GM13977 (cell line): ENCODE measurements at regions not wholly inside any gene's neighbourhood (a gene's known extent, or its start where the extent isn't known, plus 50 kb on each side); places are given as distances from the start of the nearest gene placed in this dataset.

Source experiments
- DNase-seq: peaks from one replicate; pipeline ENCODE4 v3.0.0; 2012; ENCODE audit warnings: low spot score
- CTCF ChIP-seq: IDR thresholded peaks from 2 replicates; pipeline ENCODE4 v1.5.1; 2012; ENCODE audit warnings: mild to moderate bottlenecking, control low read depth; ENCODE audit not compliant: insufficient read depth; ENCODE audit errors: extremely low read depth, missing control alignments
- in situ Hi-C: fragments of 300-500 bp; cut with MboI; formaldehyde crosslinking; loops from one replicate; pipeline ENCODE4 v1.12.0; 2022; ENCODE audit warnings: low sequenced_read_pairs, low pct_unique_long_range_greater_than_20kb, mixed read lengths, inconsistent platforms; ENCODE audit not compliant: unreplicated experiment

DNA sequence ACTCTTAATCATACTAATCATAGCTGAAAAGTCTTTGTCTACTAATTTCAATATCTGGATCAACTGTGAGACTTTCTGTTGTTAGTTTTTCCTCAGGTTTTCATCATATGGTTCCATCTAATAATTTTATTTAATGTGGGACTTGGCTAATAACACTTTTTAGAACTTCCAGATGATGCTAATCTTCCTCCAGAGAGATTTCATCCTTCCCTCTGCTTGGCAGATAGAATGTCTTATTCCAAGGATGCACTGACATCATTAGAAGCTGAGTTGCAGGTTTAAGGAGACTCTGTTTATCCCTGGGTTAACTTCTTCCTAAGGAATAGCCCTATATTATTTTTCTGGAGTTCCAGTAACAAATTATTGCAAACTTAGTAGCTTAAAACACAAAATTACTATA is 325.6 kb downstream of the COG6 start:
- DNase-seq, result no peak
- TF ChIP-seq CTCF, result no peak
- in situ Hi-C loops, result no loop called here

- TF ChIP-seq CTCF, result no peak
- no peak for DNase-seq
- in situ Hi-C loops, result no loop called here
Measured at GRCh38 chr13:39982745-39983144, 327.3 kb downstream of the COG6 start.

- in situ Hi-C loops, result no loop called here
- TF ChIP-seq CTCF, result no peak
Measured at GRCh38 chr13:39985071-39985470, 329.6 kb downstream of the COG6 start.

GRCh38 chr13:39988351-39988750 is 332.9 kb downstream of the COG6 start:
- in situ Hi-C loops, result no loop called here
- no peak for TF ChIP-seq CTCF
- DNase-seq, result no peak

More at GRCh38 chr13:39985071-39985470, 329.6 kb downstream of the COG6 start:
- no peak for DNase-seq

DNA sequence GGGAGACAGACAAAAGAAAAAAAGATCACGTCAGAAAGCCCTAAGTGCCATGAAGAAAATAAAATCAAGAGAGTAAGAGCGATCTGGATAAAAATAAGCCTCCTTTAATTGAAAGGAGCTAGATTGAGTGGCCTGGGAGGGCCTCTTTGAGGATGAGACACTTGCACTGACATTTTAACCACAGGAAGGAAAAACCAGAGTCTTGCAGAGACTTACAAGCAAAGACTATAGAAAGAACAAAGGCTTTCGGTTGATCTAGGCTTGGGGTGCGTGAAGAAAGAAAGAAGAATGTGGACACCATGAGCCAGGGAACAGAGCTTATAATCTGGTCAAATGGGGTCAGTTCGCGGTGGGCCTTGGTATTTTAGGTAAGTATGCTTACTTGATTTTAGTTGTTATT is 342.7 kb downstream of the COG6 start:
- DNase-seq, result no peak
- in situ Hi-C loops, result no loop called here
- TF ChIP-seq CTCF, result no peak

DNA sequence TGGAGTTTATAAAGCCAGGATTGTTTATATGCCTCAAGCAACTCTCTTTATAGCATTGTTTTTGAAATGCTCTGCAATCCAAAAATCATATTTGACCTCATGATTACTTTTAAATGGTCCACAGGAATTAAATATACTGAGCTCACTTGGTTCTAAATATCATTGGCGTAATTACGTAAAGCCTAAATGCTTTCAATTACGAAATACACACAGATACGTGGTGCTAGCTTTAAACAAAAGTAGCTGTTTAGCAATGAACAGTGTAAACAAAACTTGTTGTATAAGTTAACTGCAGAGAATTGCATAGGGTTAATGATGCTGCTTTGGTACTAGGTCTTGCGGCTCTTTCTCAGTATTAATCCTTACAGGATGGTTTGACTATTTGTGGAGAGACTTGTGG is 346.6 kb downstream of the COG6 start:
- in situ Hi-C loops, result no loop called here

More for the DNA sequence above, 346.6 kb downstream of the COG6 start:
- DNase-seq, result no peak
- no peak for TF ChIP-seq CTCF
